ENCODE measurements at regions not wholly inside any gene's neighbourhood (a gene's known extent, or its start where the extent isn't known, plus 50 kb on each side); places are given as distances from the start of the nearest gene placed in this dataset.

- in situ Hi-C loops (cut with HindIII; ENCODE audit: low sequenced_read_pairs) = loop anchor here (5.0 kb wide), 1 partner anchor 93 kb away; no protein-coding TSS in a partner anchor
Measured at GRCh38 chr10:3494838-3495230, 290.2 kb downstream of the KLF6 start.

- in situ Hi-C loops (cut with HindIII; ENCODE audit: low sequenced_read_pairs) = loop anchor here (5.0 kb wide), 1 partner anchor 92 kb away; no protein-coding TSS in a partner anchor
Measured at GRCh38 chr10:3494131-3494837, 290.7 kb downstream of the KLF6 start.

GRCh38 chr10:3493621-3494020 is 291.4 kb downstream of the KLF6 start:
- in situ Hi-C loops (cut with HindIII; ENCODE audit: low sequenced_read_pairs) = loop anchor here (5.0 kb wide), 1 partner anchor 91 kb away; no protein-coding TSS in a partner anchor

GRCh38 chr10:3491571-3491970 is 293.4 kb downstream of the KLF6 start:
- in situ Hi-C loops (cut with HindIII; ENCODE audit: low sequenced_read_pairs) = loop anchor here (5.0 kb wide), 1 partner anchor 89 kb away; no protein-coding TSS in a partner anchor

- in situ Hi-C loops (cut with HindIII; ENCODE audit: low sequenced_read_pairs) = no loop called here
Measured at GRCh38 chr10:3487228-3487627, 297.8 kb downstream of the KLF6 start.

- in situ Hi-C loops (cut with HindIII; ENCODE audit: low sequenced_read_pairs) = no loop called here
Measured at GRCh38 chr10:3486346-3487065, 298.5 kb downstream of the KLF6 start.

GRCh38 chr10:3485057-3485686 is 299.8 kb downstream of the KLF6 start:
- in situ Hi-C loops (cut with HindIII; ENCODE audit: low sequenced_read_pairs) = no loop called here

- in situ Hi-C loops (cut with HindIII; ENCODE audit: low sequenced_read_pairs) = no loop called here
Measured at GRCh38 chr10:3484306-3485056, 300.5 kb downstream of the KLF6 start.

- in situ Hi-C loops (cut with HindIII; ENCODE audit: low sequenced_read_pairs) = no loop called here
Measured at GRCh38 chr10:3482200-3482993, 302.6 kb downstream of the KLF6 start.

- in situ Hi-C loops (cut with HindIII; ENCODE audit: low sequenced_read_pairs) = no loop called here
Measured at GRCh38 chr10:3481496-3481895, 303.5 kb downstream of the KLF6 start.

GRCh38 chr10:3480990-3481315 is 304.1 kb downstream of the KLF6 start:
- in situ Hi-C loops (cut with HindIII; ENCODE audit: low sequenced_read_pairs) = no loop called here

- in situ Hi-C loops (cut with HindIII; ENCODE audit: low sequenced_read_pairs) = no loop called here
Measured at GRCh38 chr10:3480281-3480989, 304.6 kb downstream of the KLF6 start.

GRCh38 chr10:3478632-3479240 is 306.2 kb upstream of the PITRM1 start:
- in situ Hi-C loops (cut with HindIII; ENCODE audit: low sequenced_read_pairs) = no loop called here

- in situ Hi-C loops (cut with HindIII; ENCODE audit: low sequenced_read_pairs) = no loop called here
Measured at GRCh38 chr10:3478153-3478552, 305.6 kb upstream of the PITRM1 start.

GRCh38 chr10:3477683-3478082 is 305.1 kb upstream of the PITRM1 start:
- in situ Hi-C loops (cut with HindIII; ENCODE audit: low sequenced_read_pairs) = no loop called here

- in situ Hi-C loops (cut with HindIII; ENCODE audit: low sequenced_read_pairs) = no loop called here
Measured at GRCh38 chr10:3476640-3477448, 304.3 kb upstream of the PITRM1 start.

- in situ Hi-C loops (cut with HindIII; ENCODE audit: low sequenced_read_pairs) = no loop called here
Measured at GRCh38 chr10:3476186-3476585, 303.6 kb upstream of the PITRM1 start.

GRCh38 chr10:3475367-3475766 is 302.8 kb upstream of the PITRM1 start:
- in situ Hi-C loops (cut with HindIII; ENCODE audit: low sequenced_read_pairs) = no loop called here

Measured in endothelial cell of hepatic sinusoid (primary cell).